Lower leg skin (tissue), 4 donors: ENCODE measurements at regions not wholly inside any gene's neighbourhood (a gene's known extent, or its start where the extent isn't known, plus 50 kb on each side); places are given as distances from the start of the nearest gene placed in this dataset.
"Not testable (repeated sequence)": the region's sequence is repeated elsewhere in the genome, so short reads cannot be mapped to it uniquely, and the experiment has no call there.

Experiments
- DNase-seq, 2 donors: peaks; one replicate each; pipeline ENCODE4 v3.0.0-alpha.2; 2019; ENCODE audit warnings: low spot score in 2 of 2
- H3K4me3 ChIP-seq: fragments of 200-600 bp; sonication (generic); 2 replicates; pipeline ENCODE4 v1.5.1; 2017; ENCODE audit warnings: mild to moderate bottlenecking, low read depth; ENCODE audit not compliant: poor library complexity, severe bottlenecking
- POLR2A ChIP-seq, 2 donors: fragments of 450-650 bp; IDR thresholded peaks; one replicate each; pipeline ENCODE4 v1.6.1; 2016 to 2017; ENCODE audit warnings: antibody characterized with exemption in 2 of 2, mild to moderate bottlenecking in 1 of 2, moderate library complexity in 1 of 2
- WGBS, 2 donors: methylation state at CpG; one replicate each; pipeline ENCODE4 v1.1.5; 2018; 5-methylcytosine and 5-hydroxymethylcytosine counted together
- intact Hi-C: fragments of 100-400 bp; cut with DNase I; formaldehyde crosslinking; loops from one replicate; pipeline ENCODE4 v1.15.0; 2023; ENCODE audit warnings: low total_unique reads
- TF ChIP-seq, protein P1 (sequence below), 3 donors: fragments of 450-650 bp; IDR thresholded peaks; one replicate each; pipeline ENCODE4 v1.5.1; 2016; ENCODE audit warnings: antibody characterized with exemption in 3 of 3, mild to moderate bottlenecking in 3 of 3, moderate library complexity in 2 of 3

DNA sequence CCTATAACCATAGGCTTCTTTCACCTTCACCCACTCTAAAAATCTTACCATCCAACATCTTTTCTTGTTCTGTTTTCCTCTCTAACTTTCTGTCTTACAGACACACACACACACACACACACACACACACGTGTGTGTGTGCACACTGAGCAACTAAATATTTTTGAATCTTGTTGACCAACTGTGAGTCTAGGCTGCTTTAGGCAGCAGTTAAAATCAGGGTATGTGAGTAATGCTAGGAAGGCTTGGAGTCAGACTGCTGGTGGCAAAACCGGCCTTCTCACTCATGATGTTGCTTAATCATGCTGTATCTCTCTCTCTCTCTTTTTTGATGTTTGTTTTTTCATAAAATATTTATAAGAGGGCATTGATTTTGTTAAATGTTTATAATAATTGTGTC is 103.1 kb upstream of the TBX18 start:
- TF ChIP-seq, protein P1, sequence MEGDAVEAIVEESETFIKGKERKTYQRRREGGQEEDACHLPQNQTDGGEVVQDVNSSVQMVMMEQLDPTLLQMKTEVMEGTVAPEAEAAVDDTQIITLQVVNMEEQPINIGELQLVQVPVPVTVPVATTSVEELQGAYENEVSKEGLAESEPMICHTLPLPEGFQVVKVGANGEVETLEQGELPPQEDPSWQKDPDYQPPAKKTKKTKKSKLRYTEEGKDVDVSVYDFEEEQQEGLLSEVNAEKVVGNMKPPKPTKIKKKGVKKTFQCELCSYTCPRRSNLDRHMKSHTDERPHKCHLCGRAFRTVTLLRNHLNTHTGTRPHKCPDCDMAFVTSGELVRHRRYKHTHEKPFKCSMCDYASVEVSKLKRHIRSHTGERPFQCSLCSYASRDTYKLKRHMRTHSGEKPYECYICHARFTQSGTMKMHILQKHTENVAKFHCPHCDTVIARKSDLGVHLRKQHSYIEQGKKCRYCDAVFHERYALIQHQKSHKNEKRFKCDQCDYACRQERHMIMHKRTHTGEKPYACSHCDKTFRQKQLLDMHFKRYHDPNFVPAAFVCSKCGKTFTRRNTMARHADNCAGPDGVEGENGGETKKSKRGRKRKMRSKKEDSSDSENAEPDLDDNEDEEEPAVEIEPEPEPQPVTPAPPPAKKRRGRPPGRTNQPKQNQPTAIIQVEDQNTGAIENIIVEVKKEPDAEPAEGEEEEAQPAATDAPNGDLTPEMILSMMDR (IDR thresholded peaks at IDR 0.05) = no peak
- TF ChIP-seq POLR2A (IDR thresholded peaks at IDR 0.05) = no peak
- intact Hi-C loops = no loop called here
- no peak overlapping the region for H3K4me3 ChIP-seq
- WGBS, 2 donors = 50 to 61% methylated on average over 2 of the region's 2 CpGs
- DNase-seq = no peak

GRCh38 chr6:84866715-84867114 is 102.3 kb upstream of the TBX18 start:
- WGBS, 2 donors = 52 to 59% methylated on average over 1 of the region's 1 CpG
- TF ChIP-seq, protein P1 (IDR thresholded peaks at IDR 0.05) = no peak
- no peak for TF ChIP-seq POLR2A (IDR thresholded peaks at IDR 0.05)
- intact Hi-C loops = no loop called here
- DNase-seq = no peak
- H3K4me3 ChIP-seq = no peak overlapping the region

- intact Hi-C loops, DNase-seq: not testable (repeated sequence)
Measured at GRCh38 chr6:84865372-84865771, 101.0 kb upstream of the TBX18 start.

GRCh38 chr6:84862843-84863242 is 98.4 kb upstream of the TBX18 start:
- TF ChIP-seq, protein P1 (IDR thresholded peaks at IDR 0.05) = no peak
- TF ChIP-seq POLR2A (IDR thresholded peaks at IDR 0.05) = no peak
- no peak overlapping the region for H3K4me3 ChIP-seq
- no peak for DNase-seq
- WGBS, 2 donors = 81 to 85% methylated on average over 1 of the region's 1 CpG
- intact Hi-C loops = no loop called here

More at GRCh38 chr6:84865372-84865771, 101.0 kb upstream of the TBX18 start:
- not testable (repeated sequence) for H3K4me3 ChIP-seq
- 96 to 100% methylated on average over 1 of the region's 1 CpG for WGBS, 2 donors

DNA sequence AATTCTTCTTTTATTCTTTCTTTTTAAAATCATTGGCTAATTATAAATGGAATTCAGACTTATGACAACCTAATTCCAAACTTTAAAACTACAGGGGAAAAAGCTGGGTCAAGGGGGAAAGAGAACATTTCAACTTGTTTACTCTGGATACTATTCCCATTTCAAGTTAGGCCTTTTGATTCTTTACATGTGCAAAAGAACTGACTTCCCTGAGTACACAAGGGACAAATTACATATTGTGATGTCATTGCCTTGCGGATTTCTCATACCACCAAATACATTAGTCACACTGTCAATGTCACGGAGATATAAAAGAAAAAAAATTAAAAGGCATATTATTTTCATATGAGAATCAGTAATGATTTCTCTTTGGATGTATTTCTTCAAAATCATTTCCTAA is 96.5 kb upstream of the TBX18 start:
- intact Hi-C loops = no loop called here

DNA sequence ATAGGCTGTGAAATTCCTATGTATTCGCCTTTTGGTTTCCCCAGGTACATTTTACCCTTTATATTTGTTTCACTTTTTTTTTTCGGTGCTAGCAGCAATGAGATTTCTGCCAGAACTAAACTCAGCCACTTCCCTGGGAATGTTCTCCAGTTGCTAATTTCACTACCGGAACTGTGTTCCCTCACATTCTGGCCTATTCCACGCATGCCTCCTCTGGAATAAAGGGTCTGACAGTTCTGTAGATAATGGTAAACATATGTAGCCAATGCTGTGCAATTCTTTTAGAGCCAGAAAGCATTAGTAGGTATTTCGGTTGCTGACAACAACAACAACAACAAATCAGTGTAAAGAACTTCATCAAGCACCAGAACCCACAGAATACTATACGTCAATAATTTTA is 96.1 kb upstream of the TBX18 start:
- intact Hi-C loops = no loop called here
- TF ChIP-seq, protein P1 (IDR thresholded peaks at IDR 0.05) = no peak
- TF ChIP-seq POLR2A (IDR thresholded peaks at IDR 0.05) = no peak
- DNase-seq = no peak
- H3K4me3 ChIP-seq = no peak overlapping the region
- 70 to 77% methylated on average over 6 of the region's 6 CpGs for WGBS, 2 donors

More for the DNA sequence above, 96.5 kb upstream of the TBX18 start:
- H3K4me3 ChIP-seq = no peak overlapping the region
- no peak for DNase-seq
- whole genome bisulfite sequencing, 2 donors = 71 to 80% methylated on average over 2 of the region's 2 CpGs
- TF ChIP-seq, protein P1 (IDR thresholded peaks at IDR 0.05) = no peak
- no peak for TF ChIP-seq POLR2A (IDR thresholded peaks at IDR 0.05)
